ENCODE measurements at regions not wholly inside any gene's neighbourhood (a gene's known extent, or its start where the extent isn't known, plus 50 kb on each side); places are given as distances from the start of the nearest gene placed in this dataset.
"Not testable (repeated sequence)": the region's sequence is repeated elsewhere in the genome, so short reads cannot be mapped to it uniquely, and the experiment has no call there.

GRCh38 chr3:15903759-15904720 lies 106.3 kb upstream of the ANKRD28 start:
- DNase-seq (ENCODE audit: low read depth in 2 of 2): no peak

GRCh38 chr3:15905041-15905440 lies 107.3 kb upstream of the ANKRD28 start:
- no peak for DNase-seq (ENCODE audit: low read depth in 2 of 2)

GRCh38 chr3:15907403-15907802 lies 109.6 kb upstream of the ANKRD28 start:
- not testable (repeated sequence) for DNase-seq (ENCODE audit: low read depth in 2 of 2)

GRCh38 chr3:15918988-15919387 lies 121.2 kb upstream of the ANKRD28 start:
- no peak for DNase-seq (ENCODE audit: low read depth in 2 of 2)

DNA sequence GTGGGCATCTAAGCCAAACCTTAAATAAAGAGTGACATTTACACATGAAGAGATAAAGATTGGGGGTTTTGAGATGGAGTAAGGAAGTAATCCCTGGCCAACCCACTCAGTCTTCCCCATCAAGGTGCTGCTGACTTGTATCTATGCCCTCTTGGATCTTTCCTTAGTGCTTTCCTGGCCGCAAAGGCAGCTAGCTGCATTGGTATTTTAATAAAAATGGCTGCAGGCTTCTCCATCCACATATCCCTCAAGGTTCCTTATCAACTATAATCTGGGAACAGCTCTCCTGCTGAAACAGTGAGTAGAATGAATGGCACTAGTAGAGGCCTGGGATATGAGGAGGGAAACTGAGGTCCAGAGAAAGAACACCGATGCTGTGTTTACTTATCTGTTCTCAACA lies 122.2 kb upstream of the ANKRD28 start:
- no peak for DNase-seq (ENCODE audit: low read depth in 2 of 2)

DNA sequence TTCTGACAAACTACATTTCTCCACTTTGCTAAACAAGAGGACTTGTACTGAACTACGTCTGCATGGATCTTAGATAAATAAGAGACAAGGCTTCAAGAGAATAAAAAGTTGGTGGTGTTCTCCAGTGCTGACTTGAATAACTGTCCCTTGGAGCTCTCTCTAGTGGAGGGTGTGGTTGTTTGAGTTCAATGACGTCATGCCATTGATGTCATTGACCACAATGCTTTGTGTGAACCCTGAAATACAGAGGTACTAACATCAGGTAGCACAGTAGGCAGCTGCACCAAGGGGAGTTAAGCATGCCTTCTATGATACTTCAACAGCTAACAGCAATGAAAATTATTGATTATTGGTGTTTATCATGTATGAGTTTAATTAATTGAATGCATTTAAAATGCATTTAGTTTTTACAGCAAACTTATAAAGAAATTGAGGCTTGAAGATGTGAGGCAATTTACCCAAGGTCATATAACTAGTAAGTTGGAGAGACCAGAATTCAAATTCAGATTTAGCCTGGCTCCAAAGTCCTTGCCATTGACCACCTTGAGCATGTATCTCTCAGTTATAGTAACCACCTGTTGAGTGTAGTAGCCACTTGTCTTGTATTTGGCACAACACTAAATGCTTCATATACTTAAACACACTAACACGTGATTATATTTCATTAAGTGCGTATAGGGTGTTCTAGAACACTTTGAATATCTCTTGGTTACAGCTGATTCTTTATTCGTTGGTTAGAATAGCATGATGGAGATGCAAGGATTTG lies 126.0 kb upstream of the ANKRD28 start:
- DNase-seq (ENCODE audit: low read depth in 2 of 2): no peak

DNA sequence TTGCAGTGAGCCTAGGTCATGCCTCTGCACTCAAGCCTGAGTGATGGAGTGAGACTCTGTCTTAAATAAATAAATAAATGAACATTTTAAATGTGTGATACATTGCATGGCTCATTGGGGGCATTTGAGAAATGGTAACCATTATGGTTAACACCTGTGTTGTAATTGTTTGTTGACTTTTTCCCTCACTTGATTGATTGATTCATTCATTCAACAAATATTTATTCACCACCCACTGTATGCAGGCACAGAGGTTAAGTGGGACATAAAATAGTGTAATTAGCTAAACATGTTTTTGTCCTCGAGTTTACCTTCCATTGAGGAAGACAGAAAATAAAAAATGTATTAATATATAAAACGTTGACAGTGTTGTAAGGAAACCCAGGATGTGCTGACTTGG lies 127.1 kb upstream of the ANKRD28 start:
- DNase-seq (ENCODE audit: low read depth in 2 of 2): no peak

GRCh38 chr3:15926871-15927270 lies 129.1 kb upstream of the ANKRD28 start:
- DNase-seq (ENCODE audit: low read depth in 2 of 2): no peak

DNA sequence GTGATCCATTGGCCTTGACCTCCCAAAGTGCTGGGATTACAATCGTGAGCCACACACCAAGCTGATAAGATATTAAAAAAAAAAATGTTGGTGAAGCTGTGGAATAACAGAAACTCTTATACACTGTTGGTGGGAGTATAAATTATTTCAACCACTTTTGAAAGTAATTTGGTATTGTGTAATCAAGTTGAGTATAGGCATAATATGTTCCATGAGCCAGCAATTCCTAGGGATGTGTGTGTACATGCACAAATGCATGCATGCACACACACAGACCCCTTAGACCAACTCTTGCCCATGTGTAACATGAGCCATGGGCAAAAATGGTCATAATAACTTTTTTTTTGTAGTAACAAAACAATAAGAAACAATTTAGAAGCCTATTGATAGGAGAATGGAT lies 130.2 kb upstream of the ANKRD28 start:
- no peak for DNase-seq (ENCODE audit: low read depth in 2 of 2)

DNA sequence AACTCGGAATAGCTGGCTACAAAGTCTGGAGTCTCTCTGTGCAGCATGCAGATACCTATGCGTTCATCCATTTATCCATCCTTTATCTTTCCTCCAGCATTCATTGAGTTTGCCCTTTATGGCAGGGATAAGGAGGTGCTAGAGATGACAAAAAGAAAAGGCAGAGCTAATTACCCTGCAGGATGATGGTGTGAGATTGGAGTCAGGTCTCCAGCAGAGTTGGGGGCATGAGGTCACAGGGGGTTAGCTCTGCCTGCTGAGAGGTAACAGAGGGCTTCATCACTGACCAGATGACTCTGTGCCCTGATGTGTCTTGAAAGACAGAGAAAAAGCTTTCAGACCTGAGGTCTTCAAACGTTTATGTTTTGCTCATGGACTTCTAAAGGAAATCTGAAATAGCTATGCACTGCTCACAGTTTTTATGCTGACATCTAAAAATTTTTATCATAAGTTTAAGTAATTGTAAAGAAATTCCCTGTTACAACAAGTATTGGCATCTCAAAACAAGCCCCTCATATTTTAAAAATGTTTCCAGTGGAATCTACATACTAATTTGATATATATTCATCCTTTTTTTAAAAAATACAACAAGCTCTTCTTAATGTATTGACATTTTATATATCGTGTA lies 132.3 kb upstream of the ANKRD28 start:
- no peak for DNase-seq (ENCODE audit: low read depth in 2 of 2)

DNA sequence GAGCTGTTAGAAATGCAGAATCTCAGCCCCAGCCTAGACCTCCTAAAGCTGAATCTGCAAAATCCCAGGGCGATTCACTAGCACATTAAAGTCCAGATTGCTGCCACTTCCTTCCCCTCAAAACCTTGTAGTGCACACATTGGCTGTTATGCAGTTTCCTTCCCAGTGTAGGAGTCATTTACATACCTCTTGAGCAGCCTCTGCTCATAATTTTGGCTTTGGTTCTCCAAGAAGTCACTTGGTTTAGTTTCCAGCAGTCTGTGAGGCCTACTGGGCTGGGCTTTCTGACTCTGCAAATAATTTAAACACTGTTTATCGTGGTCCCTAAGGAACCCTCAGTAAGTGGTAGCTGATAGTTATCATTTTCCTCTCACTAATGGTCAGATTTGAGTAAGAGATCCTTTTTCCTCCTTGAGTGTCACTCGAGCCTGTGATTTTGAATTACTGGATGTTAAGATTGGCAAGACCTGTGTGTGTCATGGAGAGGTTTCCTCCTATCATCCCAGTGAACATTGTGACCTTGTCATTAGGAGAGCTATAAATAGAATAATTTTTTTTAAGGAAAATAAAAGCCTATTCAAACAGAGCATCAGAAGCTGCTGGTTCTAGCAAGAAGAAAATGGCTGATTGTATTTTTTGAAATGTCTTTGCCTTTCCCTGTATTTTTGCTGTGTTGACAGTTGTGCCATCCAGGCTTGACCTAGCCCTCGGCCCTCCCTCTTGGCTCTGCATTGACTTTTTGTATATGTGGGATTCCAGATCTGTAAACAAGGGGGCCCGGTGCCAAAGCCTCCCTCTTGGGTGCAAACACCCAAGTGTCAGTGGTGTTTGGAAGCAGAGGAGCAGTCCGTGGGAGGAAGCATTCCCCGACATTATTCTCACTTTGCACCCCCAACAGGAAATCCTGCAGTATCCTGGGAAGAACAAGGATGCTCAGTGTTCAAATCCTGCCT lies 134.8 kb upstream of the ANKRD28 start:
- no peak for DNase-seq (ENCODE audit: low read depth in 2 of 2)

GRCh38 chr3:15933439-15934139 lies 135.8 kb upstream of the ANKRD28 start:
- DNase-seq (ENCODE audit: low read depth in 2 of 2): no peak

- DNase-seq (ENCODE audit: low read depth in 2 of 2): no peak
Measured at GRCh38 chr3:15934389-15935195, 136.8 kb upstream of the ANKRD28 start.

DNA sequence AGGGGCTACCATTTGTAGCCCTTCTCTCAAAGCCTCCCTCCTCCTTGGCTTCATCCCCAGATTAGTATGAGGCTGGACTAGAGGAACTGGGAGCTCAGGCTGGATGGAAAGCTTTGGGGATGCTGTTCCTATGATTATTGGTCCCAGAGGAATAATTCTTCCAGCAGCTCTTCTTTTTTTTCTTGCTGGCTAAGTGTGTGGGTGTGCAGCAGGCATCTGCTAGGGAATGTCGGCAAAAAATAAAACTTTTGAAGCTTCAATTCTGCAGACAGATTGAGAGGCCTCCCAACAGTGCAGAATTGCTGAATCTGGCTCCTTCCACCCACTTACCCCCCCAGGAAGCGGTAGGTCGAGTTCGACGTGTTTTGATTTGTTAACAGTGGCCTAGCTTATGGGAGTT lies 138.5 kb upstream of the ANKRD28 start:
- no peak for DNase-seq (ENCODE audit: low read depth in 2 of 2)

DNA sequence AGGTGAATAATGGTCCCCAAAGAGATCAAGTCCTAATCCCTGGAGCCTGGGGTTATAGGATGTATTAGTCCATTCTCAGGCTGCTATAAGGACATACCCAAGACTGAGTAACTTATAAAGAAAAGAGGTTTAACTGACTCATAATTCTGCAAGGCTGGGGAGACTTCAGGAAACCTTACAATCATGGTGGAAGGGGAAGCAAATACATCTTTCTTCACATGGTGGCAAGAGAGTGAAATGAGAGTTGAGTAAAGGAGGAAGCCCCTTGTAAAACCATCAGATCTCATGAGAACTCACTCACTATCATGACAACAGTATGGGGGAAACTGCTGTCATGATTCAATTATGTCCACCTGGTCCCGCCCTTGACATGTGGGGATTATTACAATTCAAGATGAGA lies 142.9 kb upstream of the ANKRD28 start:
- DNase-seq (ENCODE audit: low read depth in 2 of 2): no peak

GRCh38 chr3:15941457-15941856 lies 143.7 kb upstream of the ANKRD28 start:
- not testable (repeated sequence) for DNase-seq (ENCODE audit: low read depth in 2 of 2)

GRCh38 chr3:15941958-15942357 lies 144.2 kb upstream of the ANKRD28 start:
- DNase-seq (ENCODE audit: low read depth in 2 of 2): no peak

DNA sequence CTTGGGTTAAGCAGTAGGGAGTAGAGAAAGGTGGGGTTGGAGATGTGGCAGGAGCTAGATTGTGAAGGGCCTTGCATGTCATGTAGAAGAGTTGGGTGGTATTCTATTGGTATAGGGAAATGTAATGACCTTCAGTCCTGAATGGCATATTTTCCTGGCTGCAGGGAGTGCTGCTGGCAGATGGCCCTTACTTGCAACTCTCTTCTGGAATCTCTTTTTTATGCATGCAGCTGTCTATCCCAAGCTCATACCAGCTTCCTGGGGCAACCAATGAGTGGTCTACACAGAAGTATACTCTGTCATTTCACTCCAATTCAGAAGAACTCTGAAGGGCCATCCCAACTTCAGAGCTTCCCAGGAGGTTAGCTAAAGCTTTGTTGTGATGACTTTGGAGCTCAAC lies 144.7 kb upstream of the ANKRD28 start:
- DNase-seq (ENCODE audit: low read depth in 2 of 2): no peak

- no peak for DNase-seq (ENCODE audit: low read depth in 2 of 2)
Measured at GRCh38 chr3:15942936-15943335, 145.2 kb upstream of the ANKRD28 start.

GRCh38 chr3:15948388-15948787 lies 150.6 kb upstream of the ANKRD28 start:
- DNase-seq (ENCODE audit: low read depth in 2 of 2): no peak
